GM12878 (cell line): ENCODE measurements at regions not wholly inside any gene's neighbourhood (a gene's known extent, or its start where the extent isn't known, plus 50 kb on each side); places are given as distances from the start of the nearest gene placed in this dataset.

Experiments used
- ATAC-seq: fragments of 200-7000 bp; cut with Tn5 transposase; 3 replicates; pipeline ENCODE4 v1.9.1; 2020; ENCODE audit warnings: mild to moderate bottlenecking, moderate library complexity
- BruUV-seq: library from RNA; stranded (reverse); fragments of 400-500 nt; replicated peaks from 2 replicates; lab custom pipeline; 2021; lab: Mats Ljungman, UMichigan
- CTCF ChIA-PET: fragments of 300-600 bp; sonication (Branson Sonifier 250); formaldehyde crosslinking; extraction: SDS; loops from one replicate; lab custom pipeline; 2021; ENCODE audit warnings: inconsistent platforms; lab: Yijun Ruan, JAX
- POLR2A ChIA-PET: fragments of 350-600 bp; formaldehyde crosslinking; extraction: SDS; loops from one replicate; lab custom pipeline; 2021; ENCODE audit warnings: inconsistent platforms; lab: Charles Lee
- RAD21 ChIA-PET: fragments of 300-600 bp; sonication (Branson Sonifier 250); formaldehyde crosslinking; loops from one replicate; lab custom pipeline; 2023; ENCODE audit warnings: antibody characterized with exemption; ENCODE audit not compliant: unreplicated experiment; lab: Charles Lee
- SMC1A ChIA-PET: fragments of 300-600 bp; sonication (Branson Sonifier 250); formaldehyde crosslinking; loops from one replicate; lab custom pipeline; 2023; ENCODE audit not compliant: unreplicated experiment, uncharacterized antibody; lab: Charles Lee
- DNase-seq: peaks from one replicate; pipeline ENCODE4 v3.0.0-alpha.2; 2011; ENCODE audit warnings: low read depth, low spot score
- FAIRE-seq: peaks from 3 replicates; lab custom pipeline; 2011; peaks lifted over from hg19 to GRCh38; lab: Jason Lieb, UNC
- H2AFZ ChIP-seq: 2 replicates; pipeline ENCODE4 v1.6.0; 2011; ENCODE audit warnings: low read depth, low read length, control low read depth; ENCODE audit not compliant: control insufficient read depth
- H3K27ac ChIP-seq: 2 replicates; pipeline ENCODE4 v1.5.1; 2011; ENCODE audit warnings: control low read depth; ENCODE audit not compliant: control insufficient read depth, insufficient read depth
- H3K27me3 ChIP-seq, 2 experiments: replicated peaks in 1 of 2; 2 replicates each; pipeline versions ENCODE4 v1.6.0 to v1.6.1; 2011; ENCODE audit warnings: low read length in 1 of 2; ENCODE audit not compliant: control insufficient read depth in 2 of 2, insufficient read depth in 2 of 2
- H3K36me3 ChIP-seq, 2 experiments: 2 replicates each; pipeline ENCODE4 v1.5.1; 2011; ENCODE audit warnings: low read length in 1 of 2; ENCODE audit not compliant: control insufficient read depth in 2 of 2, insufficient read depth in 2 of 2
- H3K4me1 ChIP-seq: 2 replicates; pipeline ENCODE4 v1.6.1; 2011; ENCODE audit warnings: mild to moderate bottlenecking, low read length, moderate library complexity, mixed read lengths; ENCODE audit not compliant: control insufficient read depth, insufficient read depth
- H3K4me2 ChIP-seq: 2 replicates; pipeline ENCODE4 v1.6.0; 2011; ENCODE audit warnings: control low read depth; ENCODE audit not compliant: control insufficient read depth, insufficient read depth
- H3K4me3 ChIP-seq: fragments of 200-600 bp; sonication (generic); 2 replicates; pipeline ENCODE4 v1.5.1; 2016
- H3K79me2 ChIP-seq: 2 replicates; pipeline ENCODE4 v1.6.0; 2011; ENCODE audit warnings: low read length; ENCODE audit not compliant: control insufficient read depth, insufficient read depth
- H3K9ac ChIP-seq: 2 replicates; pipeline ENCODE4 v1.8.0; 2011; ENCODE audit warnings: low read length, control low read depth, mixed read lengths; ENCODE audit not compliant: control insufficient read depth, insufficient read depth
- H3K9me3 ChIP-seq: replicated peaks from 3 replicates; pipeline ENCODE4 v1.5.1; 2011; ENCODE audit warnings: mild to moderate bottlenecking, low read length; ENCODE audit not compliant: control insufficient read depth, insufficient read depth
- H4K20me1 ChIP-seq: 2 replicates; pipeline ENCODE4 v1.6.0; 2011; ENCODE audit not compliant: control insufficient read depth, insufficient read depth
- BCL11A ChIP-seq: IDR thresholded peaks from 2 replicates; pipeline ENCODE4 v1.6.1; 2011; ENCODE audit warnings: low read depth, low read length
- CEBPB ChIP-seq, 2 experiments: fragments of 150-350 bp in 1 of 2; IDR thresholded peaks; 2 replicates each; pipeline ENCODE4 v1.6.1; 2012 to 2014; ENCODE audit warnings: low read depth in 2 of 2, low read length in 2 of 2, borderline replicate concordance in 1 of 2, inconsistent platforms in 1 of 2
- CUX1 ChIP-seq: IDR thresholded peaks from 2 replicates; pipeline ENCODE4 v1.6.1; 2012; ENCODE audit warnings: improper control_type of control experiment, low read depth, low read length; ENCODE audit not compliant: insufficient replicate concordance
- EED ChIP-seq: sonication (generic); IDR thresholded peaks from 2 replicates; pipeline ENCODE4 v1.6.1; 2016; ENCODE audit warnings: antibody characterized with exemption, low read depth
- EP300 ChIP-seq, 2 experiments: fragments of 150-350 bp in 1 of 2; IDR thresholded peaks; 2 replicates each; pipeline ENCODE4 v1.6.1; 2011 to 2012; ENCODE audit warnings: low read depth in 2 of 2, low read length in 2 of 2, borderline replicate concordance in 1 of 2, improper control_type of control experiment in 1 of 2, inconsistent platforms in 1 of 2; ENCODE audit not compliant: control insufficient read depth in 1 of 2
- ETV6 ChIP-seq, 2 experiments: fragments of 450-650 bp in 1 of 2; IDR thresholded peaks in 1 of 2; conservative IDR thresholded peaks in 1 of 2; 2 replicates each; pipeline ENCODE4 v1.6.1; 2014; ENCODE audit warnings: antibody characterized with exemption in 1 of 2, borderline replicate concordance in 1 of 2, low read depth in 1 of 2, mild to moderate bottlenecking in 1 of 2, moderate library complexity in 1 of 2
- FOS ChIP-seq: IDR thresholded peaks from 3 replicates; pipeline ENCODE4 v1.6.1; 2011; ENCODE audit warnings: borderline replicate concordance; ENCODE audit not compliant: insufficient read length; ENCODE audit errors: extremely low read depth
- IKZF1 ChIP-seq: fragments of 450-650 bp; conservative IDR thresholded peaks from 2 replicates; pipeline ENCODE4 v1.6.1; 2017; ENCODE audit warnings: antibody characterized with exemption, mild to moderate bottlenecking
- MYC ChIP-seq: IDR thresholded peaks from 2 replicates; pipeline ENCODE4 v1.6.1; 2011; ENCODE audit warnings: mild to moderate bottlenecking, low read length, moderate library complexity, inconsistent platforms; ENCODE audit not compliant: insufficient read depth, insufficient replicate concordance, insufficient read length, severe bottlenecking
- PML ChIP-seq: IDR thresholded peaks from 2 replicates; pipeline ENCODE4 v1.6.1; 2012; ENCODE audit warnings: low read length, inconsistent platforms
- POLR2A ChIP-seq: IDR thresholded peaks from 2 replicates; pipeline ENCODE4 v1.6.1; 2011; ENCODE audit warnings: low read depth, mild to moderate bottlenecking, low read length
- SPI1 ChIP-seq: IDR thresholded peaks from 2 replicates; pipeline ENCODE4 v1.6.1; 2011; ENCODE audit warnings: low read depth, mild to moderate bottlenecking, low read length, moderate library complexity, borderline replicate concordance; ENCODE audit not compliant: insufficient read depth
- TAF1 ChIP-seq: IDR thresholded peaks from 2 replicates; pipeline ENCODE4 v1.6.1; 2011; ENCODE audit warnings: mild to moderate bottlenecking, low read depth, low read length, borderline replicate concordance
- WGBS: methylation state at CpG from one replicate; pipeline ENCODE4 v1.1.6; 2016; ENCODE audit warnings: low lambda C conversion rate; ENCODE audit not compliant: insufficient replicate concordance, insufficient coverage; ENCODE audit errors: missing lambda C conversion rate; 5-methylcytosine and 5-hydroxymethylcytosine counted together
- in situ Hi-C: fragments of 300-500 bp; cut with MboI; formaldehyde crosslinking; loops from 9 replicates; pipeline ENCODE4 v1.14.3; 2018; ENCODE audit warnings: mixed read lengths
- intact Hi-C: fragments of 100-400 bp; cut with micrococcal nuclease; formaldehyde crosslinking; loops from one replicate; pipeline ENCODE4 v1.14.2; 2022; ENCODE audit not compliant: unreplicated experiment

DNA sequence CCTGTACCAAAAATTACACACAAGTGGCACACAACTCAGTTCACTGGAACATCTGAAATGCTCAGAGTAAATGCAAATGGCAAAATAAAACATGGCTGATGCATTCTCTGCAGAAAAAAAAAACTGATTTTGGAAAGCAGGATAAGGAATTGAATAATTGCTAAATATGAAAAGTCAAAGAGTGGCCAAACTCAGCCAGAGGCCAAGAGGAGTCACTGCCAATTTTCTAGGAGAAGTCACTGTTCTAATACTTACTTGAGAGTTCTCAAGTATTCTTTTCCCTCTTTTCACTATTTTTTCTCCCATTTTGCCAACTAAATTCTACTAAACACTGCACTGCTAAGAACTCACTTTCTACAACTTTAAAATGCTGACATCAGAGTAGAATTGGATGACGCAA is 1018.6 kb downstream of the TUSC7 start:
- SMC1A ChIA-PET: no interaction called here
- Histone ChIP-seq H2AFZ (no peak overlapping the region), H3K36me3 (no peaks in the 10 kb centered on the region), H3K4me1 (no peaks in the 10 kb centered on the region), H3K27me3 (no peaks in the 10 kb centered on the region; a peak in 1 of 4 replicates), H3K79me2 (no peaks in the 10 kb centered on the region), H3K9ac (no peak overlapping the region), H3K4me2 (no peak overlapping the region), H4K20me1 (no peaks in the 10 kb centered on the region), H3K4me3 (no peak overlapping the region), H3K27ac (no peak overlapping the region), H3K9me3 (no peaks in the 10 kb centered on the region)
- TF ChIP-seq EED (no peak), FOS (no peak), SPI1 (no peak), TAF1 (no peak), ETV6 (conservative IDR thresholded peaks at IDR 0.05 in 1 of 2, IDR thresholded peaks at IDR 0.05 in 1 of 2; ENCODE audit: borderline replicate concordance in 1 of 2, low read depth in 1 of 2) (no peak), EP300 (IDR thresholded peaks at IDR 0.05; ENCODE audit: borderline replicate concordance in 1 of 2, control insufficient read depth in 1 of 2, low read depth in 2 of 2, low read length in 2 of 2) (no peak), PML (no peak), CEBPB (IDR thresholded peaks at IDR 0.05; ENCODE audit: borderline replicate concordance in 1 of 2, low read depth in 2 of 2, low read length in 2 of 2) (no peak), MYC (no peak), POLR2A (no peak), IKZF1 (no peak), BCL11A (no peak), CUX1 (no peak)
- WGBS: 90% methylated on average over 1 of the region's 1 CpG
- POLR2A ChIA-PET: no interaction called here
- RAD21 ChIA-PET: no interaction called here
- in situ Hi-C loops: no loop called here
- DNase-seq (no peak), FAIRE-seq (no peak), ATAC-seq (no peak)
- BruUV-seq: no TSS peak
- intact Hi-C loops: loop anchor here (10.0 kb wide), 1 partner anchor 863 kb away; no protein-coding TSS in a partner anchor
- CTCF ChIA-PET: no interaction called here
